ENCODE measurements at regions not wholly inside any gene's neighbourhood (a gene's known extent, or its start where the extent isn't known, plus 50 kb on each side); places are given as distances from the start of the nearest gene placed in this dataset.

DNA sequence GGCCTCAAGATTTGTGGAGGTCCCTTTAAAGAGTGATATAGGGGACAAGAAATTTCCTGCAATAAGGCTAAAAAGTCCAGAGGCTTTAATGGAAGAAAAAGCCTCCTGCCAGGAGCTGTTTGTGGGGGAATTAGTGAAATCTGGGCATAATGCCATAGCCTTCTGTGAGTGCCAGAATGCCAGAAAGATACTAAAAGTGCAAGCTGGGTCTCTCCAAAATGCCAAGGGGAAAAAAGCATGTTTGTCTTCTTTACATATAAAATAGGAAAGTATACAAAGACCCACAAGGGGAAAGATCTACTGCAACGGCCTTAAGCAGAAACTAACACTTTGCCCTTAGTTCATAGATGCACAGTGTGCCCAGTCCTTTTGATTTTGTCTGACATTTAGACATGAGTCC is 647.7 kb upstream of the ZNF804A start:
- no peak overlapping the region for H3K27ac ChIP-seq
- no peak overlapping the region for H3K4me3 ChIP-seq
- ATAC-seq (ENCODE audit: low FRiP score in 2 of 2): no peak
- DNase-seq: no peak
- 65 to 71% methylated on average over 1 of the region's 1 CpG for WGBS, 2 donors
- no peaks in the 10 kb centered on the region for H3K36me3 ChIP-seq
- no peaks in the 10 kb centered on the region for H3K27me3 ChIP-seq
- TF ChIP-seq POLR2A (IDR thresholded peaks at IDR 0.05): no peak
- TF ChIP-seq, protein P1, sequence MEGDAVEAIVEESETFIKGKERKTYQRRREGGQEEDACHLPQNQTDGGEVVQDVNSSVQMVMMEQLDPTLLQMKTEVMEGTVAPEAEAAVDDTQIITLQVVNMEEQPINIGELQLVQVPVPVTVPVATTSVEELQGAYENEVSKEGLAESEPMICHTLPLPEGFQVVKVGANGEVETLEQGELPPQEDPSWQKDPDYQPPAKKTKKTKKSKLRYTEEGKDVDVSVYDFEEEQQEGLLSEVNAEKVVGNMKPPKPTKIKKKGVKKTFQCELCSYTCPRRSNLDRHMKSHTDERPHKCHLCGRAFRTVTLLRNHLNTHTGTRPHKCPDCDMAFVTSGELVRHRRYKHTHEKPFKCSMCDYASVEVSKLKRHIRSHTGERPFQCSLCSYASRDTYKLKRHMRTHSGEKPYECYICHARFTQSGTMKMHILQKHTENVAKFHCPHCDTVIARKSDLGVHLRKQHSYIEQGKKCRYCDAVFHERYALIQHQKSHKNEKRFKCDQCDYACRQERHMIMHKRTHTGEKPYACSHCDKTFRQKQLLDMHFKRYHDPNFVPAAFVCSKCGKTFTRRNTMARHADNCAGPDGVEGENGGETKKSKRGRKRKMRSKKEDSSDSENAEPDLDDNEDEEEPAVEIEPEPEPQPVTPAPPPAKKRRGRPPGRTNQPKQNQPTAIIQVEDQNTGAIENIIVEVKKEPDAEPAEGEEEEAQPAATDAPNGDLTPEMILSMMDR (IDR thresholded peaks at IDR 0.05): no peak
- TF ChIP-seq EP300 (IDR thresholded peaks at IDR 0.05): no peak
- TF ChIP-seq POLR2AphosphoS5 (IDR thresholded peaks at IDR 0.05): no peak
- H3K4me1 ChIP-seq: no peaks in the 10 kb centered on the region
- H3K9me3 ChIP-seq: no peaks in the 10 kb centered on the region

DNA sequence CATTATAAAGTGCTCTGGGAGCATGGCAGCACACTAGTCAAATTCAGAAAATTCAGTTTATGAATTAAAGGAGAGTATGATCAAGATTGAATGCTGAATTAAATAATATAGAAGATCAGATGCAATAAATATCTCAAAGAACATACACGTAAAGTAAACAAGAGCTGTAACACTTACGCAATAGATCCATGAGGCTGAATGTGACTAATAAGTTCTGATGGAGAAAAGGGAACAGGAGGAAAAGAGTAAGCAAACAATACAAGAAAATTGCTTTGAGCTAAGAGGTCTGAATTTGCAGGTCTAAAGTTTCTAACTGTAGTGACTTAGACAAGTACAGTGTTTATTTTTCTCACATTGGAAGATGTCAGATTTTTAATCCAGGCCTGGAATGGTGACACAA is 646.7 kb upstream of the ZNF804A start:
- Histone ChIP-seq H3K9me3 (no peaks in the 10 kb centered on the region), H3K4me3 (no peak overlapping the region), H3K36me3 (no peaks in the 10 kb centered on the region), H3K27me3 (no peaks in the 10 kb centered on the region), H3K4me1 (no peaks in the 10 kb centered on the region), H3K27ac (no peak overlapping the region)
- DNase-seq (no peak), ATAC-seq (ENCODE audit: low FRiP score in 2 of 2) (no peak)
- no peak for TF ChIP-seq POLR2A (IDR thresholded peaks at IDR 0.05)
- TF ChIP-seq POLR2AphosphoS5 (IDR thresholded peaks at IDR 0.05): no peak
- no peak for TF ChIP-seq EP300 (IDR thresholded peaks at IDR 0.05)
- TF ChIP-seq, protein P1 (IDR thresholded peaks at IDR 0.05): no peak
- 76 to 87% methylated on average over 2 of the region's 2 CpGs for WGBS, 2 donors

DNA sequence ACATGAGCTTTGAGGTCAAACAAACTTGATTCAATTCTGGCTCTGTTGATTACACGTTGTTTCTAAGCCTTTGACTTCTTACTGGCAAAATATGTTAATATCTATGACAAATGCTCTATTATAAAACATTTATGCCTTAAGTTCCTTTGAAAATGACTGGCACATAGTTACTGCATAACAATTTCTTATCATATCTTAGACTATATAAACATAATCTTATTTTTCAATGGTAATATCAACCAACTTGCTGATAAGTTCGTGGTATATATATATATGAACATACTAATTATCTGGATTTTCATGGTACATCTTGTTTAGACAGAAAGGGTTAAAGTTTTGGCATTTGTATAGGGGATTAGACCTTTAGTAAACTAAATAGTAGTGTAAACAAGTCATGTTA is 645.6 kb upstream of the ZNF804A start:
- DNase-seq: no peak
- H3K4me3 ChIP-seq: no peak overlapping the region
- H3K36me3 ChIP-seq: no peaks in the 10 kb centered on the region
- ATAC-seq (ENCODE audit: low FRiP score in 2 of 2): no peak
- H3K27ac ChIP-seq: no peak overlapping the region
- TF ChIP-seq, protein P1 (IDR thresholded peaks at IDR 0.05): no peak
- no peak for TF ChIP-seq EP300 (IDR thresholded peaks at IDR 0.05)
- no peak for TF ChIP-seq POLR2AphosphoS5 (IDR thresholded peaks at IDR 0.05)
- no peak for TF ChIP-seq POLR2A (IDR thresholded peaks at IDR 0.05)
- H3K4me1 ChIP-seq: no peaks in the 10 kb centered on the region
- H3K27me3 ChIP-seq: no peaks in the 10 kb centered on the region
- WGBS, 2 donors: 58 to 67% methylated on average over 2 of the region's 2 CpGs
- H3K9me3 ChIP-seq: no peaks in the 10 kb centered on the region

DNA sequence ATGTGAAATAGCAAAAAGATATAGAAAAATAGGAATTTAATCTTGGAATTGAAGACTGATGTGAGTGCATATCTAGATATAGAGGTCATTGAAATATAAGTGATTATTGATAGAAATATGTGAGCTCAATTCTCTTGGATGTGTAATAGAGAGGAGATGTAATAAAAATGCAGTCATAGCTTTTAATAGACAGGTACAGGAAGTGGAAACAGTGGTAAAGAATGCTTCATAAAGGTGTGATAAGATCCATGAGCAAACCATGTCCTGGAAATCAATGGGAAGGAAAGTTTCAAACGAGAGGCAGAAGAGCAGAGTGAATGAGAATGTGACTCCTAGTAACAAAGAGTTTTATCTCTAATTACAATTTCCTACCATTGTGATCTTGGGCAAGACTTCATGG is 634.7 kb upstream of the ZNF804A start:
- H3K4me1 ChIP-seq: no peaks in the 10 kb centered on the region
- H3K4me3 ChIP-seq: no peak overlapping the region
- no peaks in the 10 kb centered on the region for H3K36me3 ChIP-seq
- no peak for ATAC-seq (ENCODE audit: low FRiP score in 2 of 2)
- 31 to 36% methylated on average over 1 of the region's 1 CpG for WGBS, 2 donors
- no peaks in the 10 kb centered on the region for H3K9me3 ChIP-seq
- DNase-seq: no peak
- H3K27me3 ChIP-seq: no peaks in the 10 kb centered on the region
- no peak overlapping the region for H3K27ac ChIP-seq
- no peak for TF ChIP-seq POLR2AphosphoS5 (IDR thresholded peaks at IDR 0.05)
- TF ChIP-seq EP300 (IDR thresholded peaks at IDR 0.05): no peak
- no peak for TF ChIP-seq POLR2A (IDR thresholded peaks at IDR 0.05)
- TF ChIP-seq, protein P1 (IDR thresholded peaks at IDR 0.05): no peak

DNA sequence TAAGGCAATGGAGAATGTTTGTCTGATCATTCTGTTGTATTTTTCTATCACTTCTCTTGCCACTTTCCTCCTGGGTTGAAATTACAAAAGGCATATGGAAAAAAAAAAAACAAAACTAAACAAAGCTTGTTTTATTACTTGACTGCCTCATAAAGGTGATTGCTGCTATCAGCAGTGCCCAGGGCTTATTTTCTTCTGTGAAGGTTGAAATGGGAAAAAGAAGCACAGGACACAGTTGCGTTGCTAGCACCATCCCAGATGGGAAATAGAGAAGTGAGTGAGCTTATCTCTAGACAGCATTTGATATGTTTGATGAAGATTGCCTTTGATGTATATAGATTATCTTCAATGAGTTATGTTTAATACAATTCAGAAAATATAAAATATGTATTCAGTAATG is 633.8 kb upstream of the ZNF804A start:
- TF ChIP-seq POLR2A (IDR thresholded peaks at IDR 0.05): no peak
- TF ChIP-seq EP300 (IDR thresholded peaks at IDR 0.05): no peak
- no peak for TF ChIP-seq POLR2AphosphoS5 (IDR thresholded peaks at IDR 0.05)
- TF ChIP-seq, protein P1 (IDR thresholded peaks at IDR 0.05): no peak
- WGBS, 2 donors: 39 to 56% methylated on average over 1 of the region's 1 CpG
- no peaks in the 10 kb centered on the region for H3K9me3 ChIP-seq
- H3K4me3 ChIP-seq: no peak overlapping the region
- ATAC-seq (ENCODE audit: low FRiP score in 2 of 2) (no peak), DNase-seq (no peak)
- no peak overlapping the region for H3K27ac ChIP-seq
- no peaks in the 10 kb centered on the region for H3K36me3 ChIP-seq
- no peaks in the 10 kb centered on the region for H3K27me3 ChIP-seq
- H3K4me1 ChIP-seq: no peaks in the 10 kb centered on the region
